Endodermal cell (in vitro differentiated cells): ENCODE measurements at regions not wholly inside any gene's neighbourhood (a gene's known extent, or its start where the extent isn't known, plus 50 kb on each side); places are given as distances from the start of the nearest gene placed in this dataset.
"Not testable (repeated sequence)": the region's sequence is repeated elsewhere in the genome, so short reads cannot be mapped to it uniquely, and the experiment has no call there.

Experiments
- DNase-seq: peaks from one replicate; pipeline ENCODE4 v3.0.0-alpha.2; 2017
- H3K27ac ChIP-seq: 2 replicates; pipeline ENCODE4 v1.5.1; 2013; ENCODE audit warnings: mild to moderate bottlenecking, low read depth, low read length, moderate library complexity
- H3K27me3 ChIP-seq: 2 replicates; pipeline ENCODE4 v1.6.1; 2013; ENCODE audit warnings: mild to moderate bottlenecking, low read length, moderate library complexity; ENCODE audit not compliant: insufficient read depth, control insufficient read depth, poor library complexity, severe bottlenecking
- H3K36me3 ChIP-seq: 2 replicates; pipeline ENCODE4 v1.7.0; 2013; ENCODE audit warnings: mild to moderate bottlenecking, low read length, moderate library complexity; ENCODE audit not compliant: control insufficient read depth, insufficient read depth
- H3K4me1 ChIP-seq: one replicate; pipeline ENCODE4 v1.7.0; 2013; ENCODE audit warnings: low read length; ENCODE audit not compliant: control insufficient read depth, insufficient read depth
- H3K4me3 ChIP-seq: 2 replicates; pipeline ENCODE4 v1.5.1; 2013; ENCODE audit warnings: mild to moderate bottlenecking, low read length, moderate library complexity
- H3K9ac ChIP-seq: 2 replicates; pipeline ENCODE4 v1.6.1; 2013; ENCODE audit warnings: mild to moderate bottlenecking, low read length, moderate library complexity; ENCODE audit not compliant: poor library complexity, severe bottlenecking; ENCODE audit errors: extremely low read depth
- H3K9me3 ChIP-seq: 2 replicates; pipeline ENCODE4 v1.6.1; 2013; ENCODE audit warnings: mild to moderate bottlenecking, low read length, moderate library complexity; ENCODE audit not compliant: control insufficient read depth
- H3K27ac Mint-ChIP-seq: 2 replicates; pipeline ENCODE4 v1.8.0; 2020; ENCODE audit warnings: mixed read lengths
- H3K27me3 Mint-ChIP-seq: 2 replicates; pipeline ENCODE4 v1.8.0; 2021; ENCODE audit warnings: mild to moderate bottlenecking, mixed read lengths; ENCODE audit not compliant: insufficient read depth
- H3K36me3 Mint-ChIP-seq: 2 replicates; pipeline ENCODE4 v1.8.0; 2020; ENCODE audit warnings: low read depth, mixed read lengths
- H3K4me1 Mint-ChIP-seq: 2 replicates; pipeline ENCODE4 v1.8.0; 2020; ENCODE audit warnings: mixed read lengths
- H3K4me3 Mint-ChIP-seq: 2 replicates; pipeline ENCODE4 v1.8.0; 2020; ENCODE audit warnings: mild to moderate bottlenecking, moderate library complexity, mixed read lengths
- H3K9me3 Mint-ChIP-seq: 2 replicates; pipeline ENCODE4 v1.8.0; 2020; ENCODE audit warnings: mild to moderate bottlenecking, mixed read lengths
- CTCF ChIP-seq: fragments of 200-600 bp; sonication (generic); conservative IDR thresholded peaks from 2 replicates; pipeline ENCODE4 v1.5.0; 2021; ENCODE audit warnings: antibody characterized with exemption, mild to moderate bottlenecking
- WGBS, 2 experiments: methylation state at CpG; one replicate each; pipeline versions ENCODE4 v1.1.5 to v1.1.7; 2013; ENCODE audit warnings: missing lambda C conversion rate in 2 of 2, mixed read lengths in 1 of 2; ENCODE audit not compliant: insufficient coverage in 1 of 2, insufficient read length in 1 of 2; 5-methylcytosine and 5-hydroxymethylcytosine counted together

GRCh38 chr12:115370207-115370606, 686.2 kb upstream of the TBX3 start:
- Histone ChIP-seq H3K27ac (no peak overlapping the region), H3K9me3 (peaks cover 21% of the 10 kb centered on the region), H3K4me1 (peaks cover 2% of the 10 kb centered on the region), H3K27me3 (peaks cover 63% of the 10 kb centered on the region), H3K36me3 (no peaks in the 10 kb centered on the region), H3K9ac (no peak overlapping the region), H3K4me3 (no peak overlapping the region)
- no peak for DNase-seq
- Mint-ChIP-seq H3K9me3 (peaks cover 32% of the 10 kb centered on the region), H3K27ac (no peak overlapping the region), H3K4me1 (peaks cover 22% of the 10 kb centered on the region), H3K4me3 (no peak overlapping the region), H3K36me3 (peaks cover 8% of the 10 kb centered on the region), H3K27me3 (peaks cover 83% of the 10 kb centered on the region)
- no peak for TF ChIP-seq CTCF
- WGBS, 2 experiments, result 85 to 90% methylated on average over 1 to 3 of the region's 3 CpGs

- H3K9ac ChIP-seq, H3K4me3 Mint-ChIP-seq, DNase-seq, H3K36me3 ChIP-seq, H3K36me3 Mint-ChIP-seq, H3K27ac ChIP-seq, H3K27ac Mint-ChIP-seq, H3K4me1 ChIP-seq, H3K4me3 ChIP-seq: not testable (repeated sequence)
- peaks cover 40% of the 10 kb centered on the region for H3K27me3 ChIP-seq
- 90 to 93% methylated on average over 4 of the region's 4 CpGs for WGBS, 2 experiments
- Mint-ChIP-seq H3K27me3 (peaks cover 75% of the 10 kb centered on the region), H3K9me3 (peaks cover 25% of the 10 kb centered on the region), H3K4me1 (peaks cover 11% of the 10 kb centered on the region)
- H3K9me3 ChIP-seq, result peaks cover 21% of the 10 kb centered on the region
Observed at GRCh38 chr12:115366277-115366676, 682.3 kb upstream of the TBX3 start.

GRCh38 chr12:115365765-115366164, 681.8 kb upstream of the TBX3 start:
- H3K9ac ChIP-seq, H3K4me3 ChIP-seq, H3K27ac ChIP-seq, H3K4me3 Mint-ChIP-seq, H3K27ac Mint-ChIP-seq, H3K4me1 ChIP-seq, H3K4me1 Mint-ChIP-seq, H3K36me3 Mint-ChIP-seq, H3K36me3 ChIP-seq, DNase-seq: not testable (repeated sequence)
- peaks cover 25% of the 10 kb centered on the region for H3K9me3 Mint-ChIP-seq
- peaks cover 73% of the 10 kb centered on the region for H3K27me3 Mint-ChIP-seq
- Histone ChIP-seq H3K27me3 (peaks cover 37% of the 10 kb centered on the region), H3K9me3 (peaks cover 21% of the 10 kb centered on the region)
- WGBS, 2 experiments, result 95 to 100% methylated on average over 3 to 4 of the region's 4 CpGs

- H3K36me3 ChIP-seq, result no peaks in the 10 kb centered on the region
- H3K4me1 Mint-ChIP-seq, result peaks cover 2% of the 10 kb centered on the region
- H3K27ac ChIP-seq, result no peak overlapping the region
- no peak overlapping the region for H3K9ac ChIP-seq
- peaks cover 21% of the 10 kb centered on the region for H3K9me3 ChIP-seq
- peaks cover 35% of the 10 kb centered on the region for H3K27me3 ChIP-seq
- H3K27ac Mint-ChIP-seq, result no peak overlapping the region
- 88 to 90% methylated on average over 2 to 3 of the region's 3 CpGs for WGBS, 2 experiments
- H3K4me1 ChIP-seq, result no peaks in the 10 kb centered on the region
- peaks cover 25% of the 10 kb centered on the region for H3K9me3 Mint-ChIP-seq
- peaks cover 65% of the 10 kb centered on the region for H3K27me3 Mint-ChIP-seq
- no peak for DNase-seq
- TF ChIP-seq CTCF, result no peak
- H3K4me3 Mint-ChIP-seq, result no peak overlapping the region
- H3K4me3 ChIP-seq, result no peak overlapping the region
- H3K36me3 Mint-ChIP-seq, result peaks cover 8% of the 10 kb centered on the region
Observed at GRCh38 chr12:115364921-115365320, 680.9 kb upstream of the TBX3 start.
